GM19463 (cell line): ENCODE measurements at regions not wholly inside any gene's neighbourhood (a gene's known extent, or its start where the extent isn't known, plus 50 kb on each side); places are given as distances from the start of the nearest gene placed in this dataset.

Experiments
- ATAC-seq: cut with Tn5 transposase; IDR thresholded peaks from one replicate; pipeline ENCODE4 v1.9.1; 2021; ENCODE audit warnings: mild to moderate bottlenecking, moderate library complexity; ENCODE audit not compliant: unreplicated experiment

DNA sequence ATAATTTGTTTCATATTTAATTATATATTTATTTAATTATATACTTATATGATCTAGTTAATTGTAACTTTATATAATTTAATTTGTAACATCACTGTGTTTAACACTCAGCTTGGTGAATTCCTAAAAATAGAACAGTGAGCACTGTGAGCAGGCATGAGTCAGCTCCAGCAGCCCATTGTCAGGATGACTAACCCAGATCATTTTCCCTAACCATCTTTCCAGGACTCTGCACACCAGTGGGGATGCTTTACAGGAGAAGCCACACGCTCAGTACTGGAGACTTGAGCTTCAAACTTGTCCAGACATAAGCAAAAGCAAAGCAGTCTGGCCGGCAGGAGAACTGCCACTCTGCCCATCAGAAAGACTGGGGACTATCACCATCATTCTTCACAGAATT lies 446.2 kb upstream of the TRPC7 start:
- ATAC-seq = no peak

DNA sequence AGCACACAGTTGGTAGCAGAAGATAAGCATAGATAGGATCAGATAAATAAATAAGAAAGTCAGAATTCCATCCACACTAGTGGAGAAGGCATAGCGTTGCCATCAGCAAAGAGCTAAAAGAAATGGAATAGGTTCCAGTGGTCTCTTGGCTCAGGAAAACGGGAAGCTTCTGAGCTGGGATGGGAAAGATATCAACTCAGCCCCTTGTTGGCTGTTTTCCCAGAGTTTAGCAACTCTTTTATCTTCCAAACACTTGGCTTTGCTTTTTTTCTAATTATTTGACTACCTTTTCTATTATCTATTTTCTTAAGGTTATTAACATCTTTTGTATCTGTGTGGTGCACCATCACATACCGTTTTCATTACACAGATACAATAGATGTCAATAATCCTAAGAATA lies 445.7 kb upstream of the TRPC7 start:
- ATAC-seq = no peak

DNA sequence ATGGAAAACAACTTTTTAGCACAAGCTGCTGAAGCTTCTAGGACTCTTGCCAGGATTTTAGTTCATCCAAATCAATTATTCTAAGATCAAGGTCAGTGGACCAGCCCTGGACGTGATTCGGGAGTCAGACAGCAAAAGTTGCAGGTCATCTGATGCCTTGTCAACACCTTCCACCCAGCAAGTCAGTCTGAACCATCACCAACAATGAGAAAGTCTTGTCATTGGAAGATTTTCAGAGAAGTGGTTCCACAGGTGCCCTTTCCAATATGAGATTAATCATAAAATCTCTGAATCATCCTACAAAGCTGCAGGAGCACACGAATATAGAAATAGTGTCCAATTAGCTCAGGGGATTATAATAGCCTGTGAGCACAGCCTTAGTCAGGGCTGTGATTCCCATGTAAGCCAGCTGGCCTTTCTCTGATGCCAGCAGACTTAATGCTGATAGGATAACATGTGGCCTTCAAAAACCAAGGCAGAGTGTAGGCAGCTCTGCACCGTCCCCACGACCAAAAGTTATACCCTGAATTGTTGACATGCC lies 445.0 kb upstream of the TRPC7 start:
- no peak for ATAC-seq

DNA sequence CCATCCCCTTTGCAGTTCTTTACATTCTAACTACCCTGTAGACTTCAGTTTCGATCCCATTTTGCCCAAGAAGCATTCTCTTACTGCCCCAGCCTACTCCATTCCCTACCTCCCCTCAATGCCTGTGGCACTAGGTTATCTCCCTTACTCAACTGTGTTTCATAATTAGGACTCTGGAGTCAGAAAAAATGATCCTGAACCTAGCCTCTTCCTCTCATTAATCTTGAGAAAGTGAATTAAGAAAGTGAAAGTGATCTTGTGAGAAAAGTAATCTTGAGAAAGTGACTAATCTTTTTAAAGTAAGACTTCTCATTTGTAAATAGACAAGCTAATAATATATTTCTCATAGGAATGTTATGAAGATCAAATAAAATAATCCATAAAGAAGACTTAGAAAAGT lies 444.0 kb upstream of the TRPC7 start:
- no peak for ATAC-seq

GRCh38 chr5:136808756-136809155 lies 443.4 kb upstream of the TRPC7 start:
- ATAC-seq = no peak

DNA sequence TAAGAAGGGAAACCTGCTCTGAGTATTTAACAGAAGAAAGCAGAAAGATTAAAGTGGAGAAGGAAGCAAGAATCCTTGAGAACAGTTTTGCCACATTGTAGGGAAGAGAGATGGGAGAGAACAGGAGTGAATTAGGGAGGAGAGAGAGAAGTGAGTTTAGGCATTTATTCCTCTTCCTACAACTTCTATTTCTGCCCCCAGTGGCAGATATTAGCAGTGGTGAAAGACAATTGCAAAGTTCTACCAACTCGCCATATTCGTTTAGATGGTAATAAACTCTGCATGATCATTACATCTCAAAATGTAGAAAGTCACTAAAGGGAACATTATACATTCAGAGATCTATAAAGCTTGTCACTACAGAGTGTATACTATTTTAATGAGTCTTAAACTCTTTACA lies 440.1 kb upstream of the TRPC7 start:
- no peak for ATAC-seq

DNA sequence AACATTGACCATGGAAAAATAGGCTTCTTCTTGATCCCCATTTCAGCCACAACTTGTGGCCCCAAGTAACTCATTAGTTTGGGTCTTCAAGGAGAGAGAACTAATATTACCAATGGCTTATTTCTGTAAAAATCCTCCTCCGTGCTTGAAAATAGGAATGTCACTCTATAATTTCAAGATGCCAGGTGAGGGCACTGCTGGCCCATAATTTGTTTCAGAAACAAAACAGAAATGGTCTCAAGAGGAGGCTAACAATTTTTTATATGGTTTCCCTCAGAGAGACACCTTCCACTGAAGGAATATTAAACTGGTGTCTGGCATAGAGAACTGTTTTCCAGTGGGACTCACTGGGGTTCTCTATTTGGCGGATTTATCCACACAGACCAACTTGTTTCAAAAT lies 437.0 kb upstream of the TRPC7 start:
- ATAC-seq = no peak

GRCh38 chr5:136799806-136800372 lies 434.5 kb upstream of the TRPC7 start:
- no peak for ATAC-seq

DNA sequence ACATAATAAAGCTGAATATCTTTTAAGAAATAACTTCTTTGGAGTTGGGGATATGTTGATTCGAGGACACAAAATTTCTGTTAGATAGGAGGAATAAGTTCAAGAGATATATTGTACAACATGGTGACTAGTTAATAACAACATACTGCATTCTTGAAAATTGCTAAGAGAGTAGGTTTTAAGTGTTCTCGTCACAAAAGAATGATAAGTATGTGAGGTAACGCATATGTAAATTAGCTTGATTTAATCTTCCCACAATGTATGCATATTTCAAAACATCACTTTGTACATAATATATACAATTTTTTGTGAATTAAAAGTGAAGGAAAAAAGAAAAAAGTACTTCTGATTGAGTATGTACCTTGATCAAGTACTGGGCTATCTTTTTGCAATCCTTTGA lies 428.0 kb upstream of the TRPC7 start:
- ATAC-seq = no peak

GRCh38 chr5:136781464-136781863 lies 416.1 kb upstream of the TRPC7 start:
- no peak for ATAC-seq

DNA sequence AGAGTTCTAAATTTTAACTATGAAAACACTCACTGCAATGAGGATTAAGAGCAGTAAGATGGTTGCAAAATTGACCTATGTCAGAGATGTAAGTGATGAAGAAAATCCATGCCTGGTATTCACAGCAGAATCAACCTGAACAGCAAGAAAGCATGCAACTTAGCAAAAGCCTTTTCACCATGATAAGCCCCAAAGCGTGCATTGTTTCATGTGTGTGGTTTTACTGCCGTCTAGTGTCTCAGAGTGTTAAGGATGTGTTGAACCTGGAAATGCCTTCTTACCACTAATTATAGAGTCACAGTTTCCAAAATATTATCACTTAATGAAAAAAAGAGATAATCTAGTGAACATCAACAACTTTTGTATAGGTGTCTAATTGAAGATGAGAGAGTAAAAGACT lies 415.2 kb upstream of the TRPC7 start:
- no peak for ATAC-seq

- no peak for ATAC-seq
These were observed 410.9 kb upstream of the TRPC7 start for GRCh38 chr5:136776022-136776927.

GRCh38 chr5:136772491-136772890 lies 407.1 kb upstream of the TRPC7 start:
- ATAC-seq = no peak

DNA sequence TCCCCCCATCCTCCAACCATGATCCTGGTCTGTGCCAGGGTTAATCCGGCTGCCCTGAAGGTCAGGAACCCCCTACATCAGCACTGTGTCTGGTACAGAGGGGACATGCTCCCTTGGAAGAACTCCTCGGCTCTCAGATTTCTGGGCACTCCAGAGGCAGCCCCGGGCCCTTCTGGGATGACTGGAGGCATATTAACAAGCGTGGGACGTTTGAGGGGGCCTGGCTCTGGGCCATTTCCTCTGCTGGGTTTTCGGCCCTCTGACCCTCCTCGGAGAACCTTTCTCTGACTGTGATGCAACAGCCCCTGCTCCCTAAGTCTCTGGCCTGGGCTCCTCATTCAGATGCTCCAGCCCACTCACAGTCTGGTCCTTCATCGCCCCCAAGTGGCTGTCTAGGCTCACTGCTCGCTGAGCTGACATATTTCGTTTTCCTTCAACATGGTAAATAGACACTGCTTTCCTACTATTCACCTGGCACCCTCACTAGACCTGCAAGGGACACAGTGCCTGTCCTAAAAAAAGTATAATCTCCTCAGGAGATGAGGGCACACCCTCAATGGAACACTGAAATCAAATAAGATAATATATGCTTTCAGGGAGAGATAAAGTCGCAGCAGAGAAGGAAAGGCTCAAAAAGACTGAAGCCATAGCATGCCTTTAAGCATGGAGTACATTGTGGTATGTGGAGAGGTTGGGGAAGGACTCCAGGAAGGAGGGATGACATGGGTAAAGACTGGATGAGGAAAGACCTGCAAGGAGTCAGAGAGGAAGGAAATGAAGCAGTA lies 404.7 kb upstream of the TRPC7 start:
- peak; percentile 77 for ATAC-seq

- no peak for ATAC-seq
These were observed 403.7 kb upstream of the TRPC7 start for GRCh38 chr5:136769093-136769492.

DNA sequence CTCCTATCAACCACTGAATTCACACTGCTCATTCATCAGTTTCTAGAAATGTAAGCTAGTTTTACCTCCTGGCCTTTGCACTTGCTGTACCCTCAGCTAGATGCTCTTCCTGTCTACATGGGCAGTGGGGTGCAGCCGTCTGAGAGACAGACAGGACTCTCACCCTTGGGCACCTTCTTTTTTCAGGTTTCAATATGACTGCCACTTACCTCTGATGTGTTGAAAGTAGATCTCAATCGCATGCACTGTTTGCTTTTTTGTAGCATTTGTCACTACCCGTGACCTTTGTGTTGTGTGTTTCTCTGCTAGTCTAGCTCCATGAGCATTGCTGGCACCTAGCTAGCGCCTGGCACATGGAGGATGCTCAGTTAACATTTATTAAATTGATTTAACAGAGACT lies 403.1 kb upstream of the TRPC7 start:
- peak; percentile 67 for ATAC-seq

GRCh38 chr5:136766456-136766855 lies 401.1 kb upstream of the TRPC7 start:
- ATAC-seq = no peak

DNA sequence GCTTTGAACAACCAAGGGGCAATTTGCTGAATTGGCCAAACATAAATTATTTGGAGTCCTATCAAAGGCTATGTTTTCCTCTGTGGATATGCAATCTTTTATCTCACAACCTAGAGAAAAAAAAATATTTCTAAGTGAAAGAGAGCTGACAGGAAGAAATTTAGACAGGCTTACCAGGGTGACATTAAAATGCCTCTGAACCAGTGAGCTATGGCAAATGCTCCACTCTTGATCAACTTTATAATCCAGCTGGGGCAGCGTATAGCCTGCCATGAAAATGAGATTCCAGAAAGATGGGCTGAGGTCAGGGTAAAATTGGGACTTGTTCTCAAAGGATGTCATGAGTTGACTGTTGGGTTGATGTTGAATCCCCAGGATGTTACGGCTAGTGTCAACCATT lies 399.3 kb upstream of the TRPC7 start:
- no peak for ATAC-seq

DNA sequence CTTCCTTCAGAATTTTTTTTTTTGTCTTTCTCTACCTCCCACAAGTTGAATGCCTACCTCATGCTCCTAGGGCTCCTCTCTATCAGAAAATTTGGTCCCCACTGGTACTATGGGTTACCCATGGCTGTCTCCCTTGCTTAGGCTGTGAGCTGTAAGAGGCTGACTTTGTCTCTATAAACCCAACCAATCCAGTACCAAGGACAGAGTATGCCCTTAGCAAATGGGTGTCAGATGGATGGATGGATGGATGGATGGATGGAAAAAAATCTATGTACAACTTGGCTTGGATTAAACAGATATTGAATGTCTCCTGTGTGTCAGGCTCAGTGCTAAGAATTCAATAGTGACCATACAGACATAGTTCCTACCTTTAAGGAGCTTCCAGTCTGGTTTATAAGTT lies 398.2 kb upstream of the TRPC7 start:
- ATAC-seq = no peak

DNA sequence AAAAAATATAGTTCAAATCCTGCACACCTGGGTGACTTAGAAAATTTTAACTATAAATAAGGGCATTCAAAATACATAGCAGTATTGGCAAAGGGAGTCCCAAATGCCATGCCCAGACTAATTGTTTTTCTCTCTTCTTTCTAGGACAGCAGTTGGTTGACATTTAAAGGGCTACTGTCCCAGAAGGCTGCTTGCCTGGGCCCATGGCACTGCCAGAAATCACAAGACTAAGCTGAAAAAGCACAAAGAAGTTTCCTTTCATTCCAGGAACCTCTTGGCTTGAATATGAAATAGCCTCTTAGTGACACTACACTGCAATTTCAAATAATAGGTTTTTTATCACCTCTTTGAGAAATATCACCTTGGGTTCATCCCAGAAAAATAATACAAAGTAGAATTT lies 388.9 kb upstream of the TRPC7 start:
- no peak for ATAC-seq

- ATAC-seq = no peak
These were observed 385.0 kb upstream of the TRPC7 start for GRCh38 chr5:136750224-136750862.
